Activated CD4-positive, alpha-beta T cell treated with anti-CD3 and anti-CD28 coated beads, Interleukin-10, Interleukin-2, amounts not matched to agents 100 ng/mL and 50 ng/mL, durations not matched to agents 16 hours and 8 hours (primary cell): ENCODE measurements at regions not wholly inside any gene's neighbourhood (a gene's known extent, or its start where the extent isn't known, plus 50 kb on each side); places are given as distances from the start of the nearest gene placed in this dataset.

ENCODE experiments used
- DNase-seq: peaks from one replicate; pipeline ENCODE4 v3.0.0-alpha.2; 2020

DNA sequence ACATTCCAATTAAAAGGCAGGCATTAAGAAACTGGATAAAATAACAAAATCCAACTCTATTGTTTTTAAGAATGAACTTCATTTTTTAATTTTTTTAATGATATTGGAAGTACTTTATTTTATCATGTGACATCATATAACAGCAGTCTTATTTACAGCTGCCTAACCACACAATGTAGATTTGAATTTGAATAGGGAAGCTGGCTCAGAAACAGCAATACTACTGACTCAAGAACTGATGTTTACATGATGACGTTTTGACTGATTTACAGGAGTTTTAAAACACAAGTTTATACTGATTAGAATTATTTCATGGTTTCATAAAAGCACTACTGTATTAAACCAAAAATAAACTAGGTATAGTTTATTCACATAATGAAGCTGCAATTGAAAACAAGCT, 348.7 kb upstream of the NR5A2 start:
- DNase-seq, result no peak

DNA sequence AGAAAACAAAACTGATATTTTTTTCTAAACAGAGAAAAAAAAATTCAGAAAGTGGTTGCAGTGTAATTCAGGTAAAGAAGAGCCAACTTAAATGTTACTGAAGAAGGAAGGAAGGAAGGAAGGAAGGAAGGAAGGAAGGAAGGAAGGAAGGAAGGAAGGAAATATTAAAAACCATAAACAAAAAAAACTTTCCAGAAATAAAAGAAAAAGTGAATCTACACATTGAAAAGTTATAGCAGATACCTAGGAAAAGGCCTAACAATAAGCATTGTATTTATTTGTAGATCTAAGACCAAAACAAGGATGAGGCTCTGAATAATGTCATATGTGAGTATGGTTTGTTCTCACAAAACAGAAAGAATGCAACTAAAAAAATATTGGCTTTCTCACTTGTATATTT, 345.4 kb upstream of the NR5A2 start:
- no peak for DNase-seq

DNA sequence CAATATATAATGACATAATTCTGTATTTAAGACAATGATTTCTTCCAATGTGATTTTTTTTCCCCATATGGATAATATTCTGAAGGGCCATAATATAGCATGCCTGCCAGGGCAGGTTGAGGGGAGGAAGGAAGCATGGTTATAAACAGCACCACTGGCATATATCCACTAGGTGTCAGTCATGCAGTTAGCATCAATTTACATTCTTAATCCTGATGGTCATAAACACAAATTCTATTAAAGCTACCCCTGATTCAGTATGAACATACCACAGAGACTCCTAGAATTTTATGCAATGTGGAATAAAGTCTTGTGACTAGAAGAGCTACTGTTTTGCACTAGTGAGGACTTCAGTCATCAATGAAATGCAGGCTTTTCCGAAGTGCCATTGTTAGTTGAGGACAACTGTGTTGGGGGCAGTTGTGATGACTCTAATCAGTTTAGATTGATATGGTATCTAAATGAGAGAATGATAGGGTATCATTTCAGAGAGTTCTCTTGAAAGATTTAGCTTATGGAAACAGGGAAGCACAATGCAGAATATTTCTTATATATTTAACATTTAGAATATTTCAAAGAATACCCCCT, 342.7 kb upstream of the NR5A2 start:
- peak; percentile 31 for DNase-seq

GRCh38 chr1:199685369-199685768, 342.1 kb upstream of the NR5A2 start:
- no peak for DNase-seq

DNA sequence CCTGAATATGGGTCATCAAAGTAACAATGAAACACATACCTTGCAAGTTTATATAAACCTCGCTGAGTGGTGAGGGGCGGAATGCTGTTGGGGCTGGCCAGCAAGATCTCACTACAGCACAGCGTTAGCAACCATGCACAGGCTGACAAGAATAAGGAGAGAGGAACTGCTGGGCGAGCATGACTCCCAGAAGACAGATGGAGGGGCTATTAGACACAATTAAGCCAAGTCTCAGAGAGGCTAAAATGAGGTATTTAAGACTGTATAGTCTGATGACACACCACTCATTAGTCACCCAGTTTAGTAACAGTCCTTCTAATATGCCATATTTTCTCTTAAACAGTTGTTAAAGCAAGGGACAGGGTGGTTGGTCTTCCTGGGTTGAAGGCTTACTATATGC, 340.2 kb upstream of the NR5A2 start:
- no peak for DNase-seq

DNA sequence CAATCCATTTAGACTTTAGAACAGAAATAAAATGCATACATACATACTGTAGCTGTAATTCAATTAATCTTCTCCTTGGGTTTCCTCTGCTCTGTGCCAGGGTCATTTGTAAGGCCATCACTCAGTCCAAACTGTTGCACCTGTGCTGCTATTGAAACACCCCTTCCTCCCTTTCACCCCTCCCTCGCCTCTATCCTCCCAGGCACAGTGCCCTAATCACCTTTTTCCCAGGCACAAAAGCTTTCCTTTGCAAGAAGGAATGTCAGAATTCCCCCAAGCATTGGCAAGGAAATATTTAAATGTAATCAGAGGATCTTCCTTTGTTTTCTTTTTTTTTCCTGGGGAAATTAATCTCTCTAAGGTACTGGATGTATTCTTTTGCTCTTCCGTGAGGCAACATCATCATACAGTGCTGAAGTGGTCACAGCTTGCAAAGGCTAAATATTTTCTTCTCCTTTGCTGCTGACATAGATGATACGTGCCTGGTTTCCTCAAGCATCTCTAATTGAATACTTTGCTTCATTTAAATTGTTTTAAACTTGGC, 339.3 kb upstream of the NR5A2 start:
- no peak for DNase-seq

GRCh38 chr1:199688774-199689173, 338.7 kb upstream of the NR5A2 start:
- no peak for DNase-seq

DNA sequence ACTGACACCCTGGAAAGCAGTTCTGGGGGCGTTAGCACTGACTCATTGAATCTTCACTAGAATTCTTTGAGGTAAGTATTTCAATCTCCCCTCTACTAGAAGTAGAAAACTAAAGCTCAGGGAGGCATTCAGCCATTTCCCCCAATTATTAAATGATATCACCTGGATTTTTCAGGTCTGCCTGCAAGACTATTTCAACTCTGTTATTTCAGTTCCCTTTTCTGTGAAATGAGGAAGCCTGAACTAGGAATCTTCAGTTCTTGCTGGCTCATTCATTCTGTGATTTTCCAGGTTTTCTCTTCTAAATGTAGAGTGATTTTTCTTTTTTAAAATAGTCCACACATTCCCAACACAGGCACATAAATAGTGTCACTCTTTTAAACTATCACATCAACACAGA, 337.0 kb upstream of the NR5A2 start:
- DNase-seq, result no peak

DNA sequence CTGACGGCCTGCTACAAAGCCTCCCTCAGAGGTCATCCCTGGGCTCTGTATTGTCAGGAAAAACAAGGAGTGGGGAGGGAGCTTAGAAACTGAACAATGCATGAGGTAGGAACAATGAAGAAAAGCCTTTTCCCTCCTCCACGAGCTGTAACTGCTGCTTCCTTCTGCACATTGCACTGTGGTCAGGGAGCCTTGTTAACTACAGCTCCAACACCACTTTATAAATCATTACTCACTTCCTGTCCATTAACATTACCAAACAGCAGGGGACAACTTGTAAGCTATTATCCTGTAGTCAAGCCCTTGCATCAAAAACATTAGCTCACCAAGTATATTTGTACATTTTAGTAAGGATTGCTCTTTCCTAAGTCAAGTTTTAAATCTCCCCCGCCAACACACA, 336.0 kb upstream of the NR5A2 start:
- no peak for DNase-seq

GRCh38 chr1:199693724-199694123, 333.8 kb upstream of the NR5A2 start:
- DNase-seq, result no peak

GRCh38 chr1:199696225-199696624, 331.3 kb upstream of the NR5A2 start:
- no peak for DNase-seq

- DNase-seq, result no peak
Observed at GRCh38 chr1:199698222-199698621, 329.3 kb upstream of the NR5A2 start.

DNA sequence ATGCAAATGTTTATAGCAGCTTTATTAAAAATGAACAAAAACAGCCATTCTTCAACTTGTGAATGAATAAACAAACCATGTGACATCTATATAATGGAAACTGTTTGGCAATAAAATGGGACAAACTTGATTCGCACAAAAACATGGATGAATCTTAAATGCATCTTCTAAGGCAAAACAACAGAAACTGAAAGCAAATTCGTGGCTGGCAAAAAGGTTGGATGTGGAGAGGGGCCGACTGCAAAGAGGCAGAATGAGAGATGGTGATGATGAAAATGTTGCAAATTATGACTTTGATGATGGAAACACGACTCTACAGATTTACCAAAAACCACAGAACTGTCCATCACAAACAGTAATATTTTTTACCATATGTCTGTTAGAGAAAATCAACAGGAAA, 327.0 kb upstream of the NR5A2 start:
- DNase-seq, result no peak

DNA sequence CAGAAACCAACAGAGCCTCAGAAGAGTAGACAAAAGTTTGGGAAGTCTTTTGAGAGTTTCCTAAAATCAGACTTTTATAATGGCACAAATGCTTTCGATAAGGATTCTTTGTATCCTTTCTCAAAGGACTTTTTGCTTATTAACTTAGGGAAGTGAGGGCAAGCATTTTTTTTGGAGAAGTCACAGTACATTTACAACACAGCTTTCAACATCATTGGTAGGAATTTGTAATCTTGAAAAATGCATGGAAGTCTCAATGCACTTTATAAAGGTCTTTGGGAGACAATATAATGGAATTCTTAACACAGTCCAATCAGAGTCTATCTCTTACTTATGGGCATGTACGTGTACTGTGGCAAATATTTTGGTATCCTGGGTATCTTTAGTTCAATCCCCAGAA, 325.8 kb upstream of the NR5A2 start:
- no peak for DNase-seq

DNA sequence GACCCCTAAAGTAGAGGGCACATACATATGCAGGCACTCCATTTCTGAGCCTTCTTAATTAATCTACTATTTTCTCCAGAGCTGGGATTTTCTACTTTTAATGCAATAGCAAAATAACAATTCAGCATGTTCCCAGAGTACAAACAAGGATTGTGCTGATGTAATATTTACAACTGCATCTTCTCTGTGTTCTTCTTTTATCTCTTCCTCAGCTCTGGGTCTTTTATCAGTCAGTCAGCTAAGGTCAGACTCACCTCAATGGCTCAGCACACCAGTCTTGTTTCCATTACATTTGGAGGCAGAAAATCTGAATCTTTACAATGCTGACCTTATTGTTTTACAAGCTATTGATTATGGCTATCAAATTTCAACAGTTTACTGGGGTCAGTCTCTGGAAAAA, 323.3 kb upstream of the NR5A2 start:
- DNase-seq, result no peak

DNA sequence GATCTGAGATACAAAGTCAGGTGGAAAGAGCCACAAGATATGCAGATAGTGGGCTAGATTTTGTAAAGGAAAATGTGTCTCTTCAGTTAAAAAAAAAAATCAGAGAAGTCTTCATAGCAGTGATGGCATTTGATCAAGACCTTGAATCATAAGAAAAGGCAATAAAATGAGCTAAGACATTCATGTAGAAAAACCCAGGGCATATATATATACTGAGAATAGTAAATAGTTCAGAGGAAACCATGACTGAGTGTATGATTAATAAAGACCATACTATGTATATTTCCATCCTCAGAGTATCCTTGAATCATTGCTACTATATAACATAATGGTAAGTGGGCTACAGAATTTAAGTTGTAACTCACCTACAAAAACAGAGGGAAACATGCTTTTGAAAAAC, 321.7 kb upstream of the NR5A2 start:
- no peak for DNase-seq

- no peak for DNase-seq
Observed at GRCh38 chr1:199706826-199707606, 320.5 kb upstream of the NR5A2 start.

DNA sequence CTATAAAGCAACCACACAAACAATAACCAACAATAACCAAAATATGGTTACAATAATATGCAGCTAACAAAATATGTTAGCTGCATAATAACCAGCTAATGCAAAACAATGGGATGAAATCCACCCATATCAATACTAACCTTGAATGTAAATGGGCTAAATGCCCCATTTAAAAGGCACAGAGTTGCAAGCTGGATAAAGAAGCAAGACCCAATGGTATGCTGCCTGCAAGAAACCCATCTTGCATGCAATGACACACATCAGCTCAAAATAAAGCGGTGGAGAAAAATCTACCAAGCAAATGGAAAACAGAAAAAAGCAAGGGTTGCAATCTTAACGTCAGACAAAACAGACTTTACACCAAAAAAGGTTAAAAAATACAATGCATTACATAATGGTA, 316.5 kb upstream of the NR5A2 start:
- DNase-seq, result no peak

GRCh38 chr1:199716729-199717128, 310.8 kb upstream of the NR5A2 start:
- DNase-seq, result no peak

- no peak for DNase-seq
Observed at GRCh38 chr1:199719156-199719842, 308.2 kb upstream of the NR5A2 start.

GRCh38 chr1:199720496-199720895, 307.0 kb upstream of the NR5A2 start:
- DNase-seq, result no peak

DNA sequence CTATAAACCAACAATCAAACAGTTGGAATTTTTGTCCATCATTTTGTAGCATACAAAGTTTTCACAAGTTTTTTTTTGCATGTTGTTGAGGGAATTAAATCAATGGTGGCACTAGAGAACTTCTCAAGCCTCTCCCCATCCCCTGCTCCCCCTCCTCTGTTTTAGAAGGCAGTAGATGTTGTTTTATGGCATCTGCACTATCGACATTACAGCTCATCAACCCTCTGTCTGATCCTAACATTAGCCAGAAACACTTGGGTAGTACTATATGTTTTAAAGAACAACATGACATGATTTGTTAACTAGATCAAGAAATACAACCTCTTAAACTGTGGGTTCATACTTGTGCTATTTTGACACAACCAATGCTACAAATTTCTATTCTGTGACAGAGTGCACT, 306.5 kb upstream of the NR5A2 start:
- no peak for DNase-seq

- DNase-seq, result no peak
Observed at GRCh38 chr1:199723250-199723956, 304.1 kb upstream of the NR5A2 start.
